HG03565 (cell line): ENCODE measurements at regions not wholly inside any gene's neighbourhood (a gene's known extent, or its start where the extent isn't known, plus 50 kb on each side); places are given as distances from the start of the nearest gene placed in this dataset.

Experiments
- ATAC-seq: cut with Tn5 transposase; IDR thresholded peaks from one replicate; pipeline ENCODE4 v1.9.1; 2021; ENCODE audit warnings: mild to moderate bottlenecking, moderate library complexity; ENCODE audit not compliant: unreplicated experiment

GRCh38 chr6:40083141-40083920, 149.1 kb upstream of the MOCS1 start:
- ATAC-seq = no peak

- ATAC-seq = no peak
Observed at GRCh38 chr6:40082278-40083043, 148.2 kb upstream of the MOCS1 start.

- no peak for ATAC-seq
Observed at GRCh38 chr6:40077736-40078135, 143.5 kb upstream of the MOCS1 start.

- no peak for ATAC-seq
Observed at GRCh38 chr6:40077315-40077714, 143.1 kb upstream of the MOCS1 start.

GRCh38 chr6:40075056-40075590, 140.9 kb upstream of the MOCS1 start:
- ATAC-seq = no peak

- no peak for ATAC-seq
Observed at GRCh38 chr6:40074306-40075055, 140.2 kb upstream of the MOCS1 start.

GRCh38 chr6:40066372-40066771, 132.1 kb upstream of the MOCS1 start:
- ATAC-seq = no peak

GRCh38 chr6:40056865-40057264, 122.6 kb upstream of the MOCS1 start:
- no peak for ATAC-seq

- no peak for ATAC-seq
Observed at GRCh38 chr6:40054602-40055001, 120.3 kb upstream of the MOCS1 start.

GRCh38 chr6:40054186-40054585, 119.9 kb upstream of the MOCS1 start:
- ATAC-seq = no peak

- ATAC-seq = no peak
Observed at GRCh38 chr6:40049128-40049527, 114.9 kb upstream of the MOCS1 start.

- no peak for ATAC-seq
Observed at GRCh38 chr6:40044196-40044595, 109.9 kb upstream of the MOCS1 start.

- no peak for ATAC-seq
Observed at GRCh38 chr6:40042232-40042631, 108.0 kb upstream of the MOCS1 start.

GRCh38 chr6:40039042-40039441, 104.8 kb upstream of the MOCS1 start:
- ATAC-seq = no peak

GRCh38 chr6:40038626-40039025, 104.4 kb upstream of the MOCS1 start:
- no peak for ATAC-seq

GRCh38 chr6:40037271-40037670, 103.0 kb upstream of the MOCS1 start:
- ATAC-seq = no peak

- ATAC-seq = no peak
Observed at GRCh38 chr6:40036186-40036585, 101.9 kb upstream of the MOCS1 start.

- ATAC-seq = no peak
Observed at GRCh38 chr6:40028449-40028848, 94.2 kb upstream of the MOCS1 start.

- no peak for ATAC-seq
Observed at GRCh38 chr6:40022867-40023266, 88.6 kb upstream of the MOCS1 start.

- no peak for ATAC-seq
Observed at GRCh38 chr6:40020166-40020565, 85.9 kb upstream of the MOCS1 start.

- no peak for ATAC-seq
Observed at GRCh38 chr6:40015530-40015929, 81.3 kb upstream of the MOCS1 start.
